Immature natural killer cell (primary cell): ENCODE measurements at regions not wholly inside any gene's neighbourhood (a gene's known extent, or its start where the extent isn't known, plus 50 kb on each side); places are given as distances from the start of the nearest gene placed in this dataset.

ENCODE experiments used
- DNase-seq, 3 donors: peaks; one replicate each; pipeline ENCODE4 v3.0.0; 2022; ENCODE audit warnings: mixed read lengths in 1 of 3
- H3K27ac Mint-ChIP-seq, 6 donors: one replicate each; pipeline ENCODE4 v1.8.0; 2020; ENCODE audit warnings: mixed read lengths in 6 of 6, mild to moderate bottlenecking in 5 of 6, inconsistent platforms in 4 of 6, moderate library complexity in 3 of 6
- H3K27me3 Mint-ChIP-seq, 3 donors: one replicate each; pipeline ENCODE4 v1.8.0; 2020 to 2021; ENCODE audit warnings: low read depth in 3 of 3, mild to moderate bottlenecking in 3 of 3, mixed read lengths in 3 of 3, moderate library complexity in 3 of 3, inconsistent platforms in 1 of 3
- H3K36me3 Mint-ChIP-seq, 3 donors: one replicate each; pipeline ENCODE4 v1.8.0; 2020; ENCODE audit warnings: mixed read lengths in 3 of 3, inconsistent platforms in 2 of 3, mild to moderate bottlenecking in 2 of 3
- H3K4me1 Mint-ChIP-seq, 2 donors: one replicate each; pipeline ENCODE4 v1.8.0; 2020; ENCODE audit warnings: inconsistent platforms in 2 of 2, mild to moderate bottlenecking in 2 of 2, mixed read lengths in 2 of 2, moderate library complexity in 1 of 2
- H3K4me3 Mint-ChIP-seq, 5 donors: one replicate each; pipeline ENCODE4 v1.8.0; 2020; ENCODE audit warnings: mild to moderate bottlenecking in 5 of 5, mixed read lengths in 5 of 5, inconsistent platforms in 3 of 5, moderate library complexity in 3 of 5
- H3K9me3 Mint-ChIP-seq, 6 donors: one replicate each; pipeline ENCODE4 v1.8.0; 2020; ENCODE audit warnings: mild to moderate bottlenecking in 6 of 6, mixed read lengths in 6 of 6, inconsistent platforms in 4 of 6, moderate library complexity in 3 of 6

DNA sequence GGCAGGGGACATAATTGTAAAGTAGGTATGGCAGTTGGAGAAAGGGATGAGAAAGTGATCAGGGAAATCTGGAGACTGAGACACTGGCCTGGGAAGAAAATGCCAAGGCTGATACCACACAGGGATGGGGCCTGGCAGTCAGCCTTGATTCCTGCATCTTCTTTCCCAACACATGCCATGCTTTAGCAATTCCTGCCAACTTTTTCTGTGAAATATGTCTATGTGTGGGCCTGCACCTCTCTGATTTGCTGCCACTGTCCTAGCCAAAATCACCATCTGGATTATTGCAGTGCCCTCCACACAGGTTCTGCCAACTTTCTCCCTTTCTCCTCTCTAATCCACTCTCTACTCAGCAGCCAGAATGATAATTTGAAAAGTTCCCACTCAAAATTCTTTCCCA is 759.8 kb upstream of the CITED2 start:
- peaks cover 10 to 33% (median 15%) of the 10 kb centered on the region in 6 donors for H3K9me3 Mint-ChIP-seq
- H3K4me1 Mint-ChIP-seq, result no peaks in the 10 kb centered on the region
- H3K4me3 Mint-ChIP-seq, result no peak overlapping the region
- peaks cover 0 to 1% (median 0%) of the 10 kb centered on the region in 3 donors for H3K36me3 Mint-ChIP-seq
- no peak for DNase-seq
- no peak overlapping the region for H3K27ac Mint-ChIP-seq
- peaks cover 0 to 2% (median 1%) of the 10 kb centered on the region in 3 donors for H3K27me3 Mint-ChIP-seq

GRCh38 chr6:140130074-140130473 is 755.6 kb upstream of the CITED2 start:
- H3K9me3 Mint-ChIP-seq, result peaks cover 7 to 46% (median 17%) of the 10 kb centered on the region in 6 donors

GRCh38 chr6:140124498-140124897 is 750.0 kb upstream of the CITED2 start:
- Mint-ChIP-seq H3K4me3 (no peak overlapping the region), H3K27ac (no peak overlapping the region), H3K4me1 (no peaks in the 10 kb centered on the region), H3K36me3 (peaks cover 0 to 4% (median 4%) of the 10 kb centered on the region in 3 donors), H3K9me3 (peaks cover 1 to 15% (median 7%) of the 10 kb centered on the region in 6 donors), H3K27me3 (peaks cover 0 to 4% (median 2%) of the 10 kb centered on the region in 3 donors)
- DNase-seq, result no peak

More at GRCh38 chr6:140130074-140130473, 755.6 kb upstream of the CITED2 start:
- Mint-ChIP-seq H3K4me3 (no peak overlapping the region), H3K36me3 (peaks cover 0 to 4% (median 4%) of the 10 kb centered on the region in 3 donors), H3K27ac (no peak overlapping the region), H3K4me1 (no peaks in the 10 kb centered on the region), H3K27me3 (peaks cover 0 to 2% (median 1%) of the 10 kb centered on the region in 3 donors)
- no peak for DNase-seq

DNA sequence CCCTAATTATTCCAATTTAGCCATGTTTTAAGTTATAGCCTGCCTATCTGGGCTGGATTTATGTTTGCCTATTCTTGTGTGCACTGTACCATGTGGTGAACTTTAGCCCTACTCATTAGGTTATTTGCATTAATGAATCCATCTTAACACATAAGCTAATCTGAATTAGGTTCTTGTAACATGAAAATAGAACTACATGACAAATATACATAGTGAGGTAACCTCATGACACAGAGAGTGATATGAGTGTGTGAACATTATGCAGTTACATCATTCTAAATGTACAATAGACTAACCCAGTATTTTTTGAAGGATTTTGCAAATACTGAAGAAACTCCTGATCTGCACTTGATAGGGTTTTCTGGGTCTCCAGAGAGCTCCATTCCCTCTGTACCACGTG is 733.7 kb upstream of the CITED2 start:
- DNase-seq, result no peak
- peaks cover 0 to 4% (median under 1%) of the 10 kb centered on the region in 3 donors for H3K27me3 Mint-ChIP-seq
- no peaks in the 10 kb centered on the region for H3K36me3 Mint-ChIP-seq
- H3K27ac Mint-ChIP-seq, result no peak overlapping the region
- H3K4me3 Mint-ChIP-seq, result no peak overlapping the region
- H3K4me1 Mint-ChIP-seq, result no peaks in the 10 kb centered on the region
- peaks cover 0 to 2% (median 0%) of the 10 kb centered on the region in 6 donors for H3K9me3 Mint-ChIP-seq

DNA sequence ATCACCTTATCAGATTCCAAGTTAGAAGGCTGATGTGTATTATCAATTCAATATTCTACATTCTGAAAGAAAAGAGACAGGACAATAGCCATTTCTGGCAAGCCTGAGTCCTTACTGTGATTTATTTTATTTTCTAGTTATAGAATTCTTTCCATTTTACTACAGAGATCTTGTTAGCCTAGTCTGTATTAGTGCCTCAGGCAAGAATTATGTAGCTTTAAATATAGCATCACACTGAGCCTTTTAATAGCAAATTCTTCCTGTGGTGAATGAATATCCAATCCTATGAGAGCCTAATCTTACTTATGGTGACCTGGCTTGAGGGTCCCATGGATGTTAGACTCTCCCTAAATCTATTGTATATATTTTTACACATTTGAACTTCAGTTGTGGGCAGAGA is 732.8 kb upstream of the CITED2 start:
- H3K27ac Mint-ChIP-seq, result no peak overlapping the region
- no peaks in the 10 kb centered on the region for H3K27me3 Mint-ChIP-seq
- no peak overlapping the region for H3K4me3 Mint-ChIP-seq
- H3K4me1 Mint-ChIP-seq, result peaks cover 2 to 7% of the 10 kb centered on the region in 2 donors
- no peaks in the 10 kb centered on the region for H3K9me3 Mint-ChIP-seq
- H3K36me3 Mint-ChIP-seq, result no peaks in the 10 kb centered on the region
- no peak for DNase-seq

GRCh38 chr6:140105857-140106256 is 731.4 kb upstream of the CITED2 start:
- DNase-seq, result no peak
- H3K4me3 Mint-ChIP-seq, result no peak overlapping the region

DNA sequence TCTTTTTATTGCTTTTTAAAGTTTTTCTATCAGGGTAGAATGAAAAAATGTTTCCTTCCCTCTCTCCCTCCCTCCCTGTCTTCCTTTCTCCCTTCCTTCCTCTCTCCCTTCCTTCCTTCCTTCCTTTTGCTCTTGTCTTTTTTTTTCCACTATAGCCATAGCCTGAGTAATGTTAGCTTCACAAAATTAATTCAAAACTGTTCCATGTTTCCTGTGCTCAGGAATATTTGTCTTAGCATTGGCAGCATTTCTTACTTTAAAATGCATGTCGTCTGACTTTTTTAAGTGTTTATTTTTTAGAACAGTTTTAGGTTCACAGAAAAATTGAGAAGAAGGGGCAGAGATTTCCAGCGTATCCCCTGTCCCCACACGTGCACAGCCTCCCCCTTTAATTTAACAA is 730.8 kb upstream of the CITED2 start:
- DNase-seq, result no peak
- no peaks in the 10 kb centered on the region for H3K27me3 Mint-ChIP-seq
- H3K9me3 Mint-ChIP-seq, result no peaks in the 10 kb centered on the region
- H3K36me3 Mint-ChIP-seq, result no peaks in the 10 kb centered on the region
- no peak overlapping the region for H3K27ac Mint-ChIP-seq
- H3K4me3 Mint-ChIP-seq, result no peak overlapping the region
- peaks cover 14 to 22% of the 10 kb centered on the region in 2 donors for H3K4me1 Mint-ChIP-seq

More at GRCh38 chr6:140105857-140106256, 731.4 kb upstream of the CITED2 start:
- no peaks in the 10 kb centered on the region for H3K36me3 Mint-ChIP-seq
- no peak overlapping the region for H3K27ac Mint-ChIP-seq
- peaks cover 13 to 21% of the 10 kb centered on the region in 2 donors for H3K4me1 Mint-ChIP-seq
- no peaks in the 10 kb centered on the region for H3K27me3 Mint-ChIP-seq
- no peaks in the 10 kb centered on the region for H3K9me3 Mint-ChIP-seq

GRCh38 chr6:140101818-140102217 is 727.4 kb upstream of the CITED2 start:
- peak; percentile 1 to 6 (median 3) for DNase-seq
- H3K27me3 Mint-ChIP-seq, result no peaks in the 10 kb centered on the region
- H3K36me3 Mint-ChIP-seq, result no peaks in the 10 kb centered on the region
- H3K4me3 Mint-ChIP-seq, result peak overlapping the region; percentile 59 to 88 (median 76)
- H3K4me1 Mint-ChIP-seq, result peaks cover 14 to 22% of the 10 kb centered on the region in 2 donors
- H3K27ac Mint-ChIP-seq, result peak overlapping the region; percentile 79 to 92 (median 88)
- H3K9me3 Mint-ChIP-seq, result no peaks in the 10 kb centered on the region

GRCh38 chr6:140101367-140101766 is 726.9 kb upstream of the CITED2 start:
- no peaks in the 10 kb centered on the region for H3K27me3 Mint-ChIP-seq
- H3K4me3 Mint-ChIP-seq, result peak overlapping the region; percentile 59 to 88 (median 76)
- peak overlapping the region; percentile 79 to 92 (median 88) for H3K27ac Mint-ChIP-seq
- no peaks in the 10 kb centered on the region for H3K9me3 Mint-ChIP-seq
- DNase-seq, result peak; percentile 5 to 18 (median 14)
- H3K36me3 Mint-ChIP-seq, result no peaks in the 10 kb centered on the region
- H3K4me1 Mint-ChIP-seq, result peaks cover 14 to 22% of the 10 kb centered on the region in 2 donors

- no peak for DNase-seq
- Mint-ChIP-seq H3K4me1 (no peaks in the 10 kb centered on the region), H3K27ac (no peak overlapping the region), H3K36me3 (no peaks in the 10 kb centered on the region), H3K4me3 (no peak overlapping the region), H3K27me3 (no peaks in the 10 kb centered on the region), H3K9me3 (peaks cover 0 to 2% (median 0%) of the 10 kb centered on the region in 6 donors)
Measured at GRCh38 chr6:140095532-140095931, 721.1 kb upstream of the CITED2 start.

- H3K4me3 Mint-ChIP-seq, result no peak overlapping the region
- no peak overlapping the region for H3K27ac Mint-ChIP-seq
- H3K4me1 Mint-ChIP-seq, result no peaks in the 10 kb centered on the region
- peaks cover 0 to 1% (median 0%) of the 10 kb centered on the region in 3 donors for H3K27me3 Mint-ChIP-seq
- H3K9me3 Mint-ChIP-seq, result peaks cover 0 to 2% (median 0%) of the 10 kb centered on the region in 6 donors
- no peaks in the 10 kb centered on the region for H3K36me3 Mint-ChIP-seq
- no peak for DNase-seq
Measured at GRCh38 chr6:140091895-140092294, 717.4 kb upstream of the CITED2 start.

- Mint-ChIP-seq H3K9me3 (peaks cover 0 to 2% (median 0%) of the 10 kb centered on the region in 6 donors), H3K4me3 (no peak overlapping the region), H3K36me3 (no peaks in the 10 kb centered on the region), H3K27me3 (peaks cover 0 to 4% (median 0%) of the 10 kb centered on the region in 3 donors), H3K4me1 (no peaks in the 10 kb centered on the region), H3K27ac (no peak overlapping the region)
- no peak for DNase-seq
Measured at GRCh38 chr6:140090871-140091270, 716.4 kb upstream of the CITED2 start.

- peaks cover 0 to 2% (median 0%) of the 10 kb centered on the region in 6 donors for H3K9me3 Mint-ChIP-seq
- no peaks in the 10 kb centered on the region for H3K36me3 Mint-ChIP-seq
- peaks cover 0 to 4% (median 0%) of the 10 kb centered on the region in 3 donors for H3K27me3 Mint-ChIP-seq
- H3K27ac Mint-ChIP-seq, result no peak overlapping the region
- no peak for DNase-seq
- H3K4me3 Mint-ChIP-seq, result no peak overlapping the region
- H3K4me1 Mint-ChIP-seq, result no peaks in the 10 kb centered on the region
Measured at GRCh38 chr6:140083375-140083774, 708.9 kb upstream of the CITED2 start.

GRCh38 chr6:140082867-140083297 is 708.4 kb upstream of the CITED2 start:
- Mint-ChIP-seq H3K27me3 (peaks cover 0 to 4% (median 0%) of the 10 kb centered on the region in 3 donors), H3K4me3 (no peak overlapping the region), H3K4me1 (no peaks in the 10 kb centered on the region), H3K27ac (no peak overlapping the region), H3K36me3 (no peaks in the 10 kb centered on the region), H3K9me3 (peaks cover 0 to 2% (median 0%) of the 10 kb centered on the region in 6 donors)
- DNase-seq, result no peak

GRCh38 chr6:140079328-140079727 is 704.9 kb upstream of the CITED2 start:
- no peaks in the 10 kb centered on the region for H3K4me1 Mint-ChIP-seq
- DNase-seq, result no peak
- no peak overlapping the region for H3K27ac Mint-ChIP-seq
- H3K9me3 Mint-ChIP-seq, result peaks cover 0 to 2% (median 0%) of the 10 kb centered on the region in 6 donors
- no peak overlapping the region for H3K4me3 Mint-ChIP-seq
- H3K36me3 Mint-ChIP-seq, result no peaks in the 10 kb centered on the region
- H3K27me3 Mint-ChIP-seq, result no peaks in the 10 kb centered on the region
